ACC112 (cell line): ENCODE measurements at regions not wholly inside any gene's neighbourhood (a gene's known extent, or its start where the extent isn't known, plus 50 kb on each side); places are given as distances from the start of the nearest gene placed in this dataset.

Experiments used
- H2AFZ ChIP-seq: fragments of 200-600 bp; sonication (generic); one replicate; pipeline ENCODE4 v1.6.0; 2017; ENCODE audit warnings: antibody characterized with exemption, low read length; ENCODE audit not compliant: unreplicated experiment
- H3K27ac ChIP-seq: fragments of 200-600 bp; sonication (generic); 2 replicates; pipeline ENCODE4 v1.5.1; 2014; ENCODE audit warnings: low read depth, mild to moderate bottlenecking, antibody characterized with exemption, low read length, moderate library complexity
- H3K27me3 ChIP-seq: fragments of 200-600 bp; sonication (generic); 2 replicates; pipeline ENCODE4 v1.6.1; 2014; ENCODE audit warnings: mild to moderate bottlenecking, antibody characterized with exemption, low read length, moderate library complexity, mixed read lengths; ENCODE audit not compliant: insufficient read depth
- H3K36me3 ChIP-seq: fragments of 200-600 bp; sonication (generic); 2 replicates; pipeline ENCODE4 v1.6.1; 2016; ENCODE audit warnings: mild to moderate bottlenecking, antibody characterized with exemption, low read length, moderate library complexity, mixed read lengths; ENCODE audit not compliant: insufficient read depth
- H3K4me1 ChIP-seq: fragments of 200-600 bp; sonication (generic); one replicate; pipeline ENCODE4 v1.6.1; 2016; ENCODE audit warnings: low read length, mixed read lengths; ENCODE audit not compliant: insufficient read depth, unreplicated experiment, control insufficient read depth
- H3K4me3 ChIP-seq: fragments of 200-600 bp; sonication (generic); 2 replicates; pipeline ENCODE4 v1.5.1; 2014; ENCODE audit warnings: mild to moderate bottlenecking, low read depth, low read length
- H3K79me2 ChIP-seq: fragments of 200-600 bp; sonication (generic); one replicate; pipeline ENCODE4 v1.6.0; 2016; ENCODE audit warnings: low read length; ENCODE audit not compliant: control insufficient read depth, unreplicated experiment, insufficient read depth

DNA sequence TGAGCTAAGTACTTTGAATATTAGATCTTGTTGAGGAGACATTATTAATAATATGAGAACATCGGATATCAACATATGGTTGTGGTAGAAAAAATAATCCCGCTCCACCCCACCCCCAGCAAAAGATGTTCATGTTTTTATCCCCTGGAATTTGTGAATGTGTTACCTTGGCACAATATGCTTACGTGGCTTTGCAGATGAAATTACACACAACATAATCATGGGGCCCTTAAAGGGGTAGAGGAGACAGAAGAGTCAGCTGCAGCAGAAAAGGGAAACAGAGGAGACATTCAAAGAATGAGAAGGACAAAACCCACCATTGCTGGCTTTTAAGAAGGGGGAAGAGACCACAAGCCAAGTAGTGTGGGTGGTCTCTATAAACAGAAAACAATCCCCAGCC lies 104.1 kb downstream of the SEC16B start:
- Histone ChIP-seq H3K27me3 (no peaks in the 10 kb centered on the region), H3K36me3 (no peaks in the 10 kb centered on the region), H3K4me1 (no peaks in the 10 kb centered on the region), H2AFZ (no peak overlapping the region), H3K4me3 (no peak overlapping the region), H3K27ac (no peak overlapping the region), H3K79me2 (no peaks in the 10 kb centered on the region)

DNA sequence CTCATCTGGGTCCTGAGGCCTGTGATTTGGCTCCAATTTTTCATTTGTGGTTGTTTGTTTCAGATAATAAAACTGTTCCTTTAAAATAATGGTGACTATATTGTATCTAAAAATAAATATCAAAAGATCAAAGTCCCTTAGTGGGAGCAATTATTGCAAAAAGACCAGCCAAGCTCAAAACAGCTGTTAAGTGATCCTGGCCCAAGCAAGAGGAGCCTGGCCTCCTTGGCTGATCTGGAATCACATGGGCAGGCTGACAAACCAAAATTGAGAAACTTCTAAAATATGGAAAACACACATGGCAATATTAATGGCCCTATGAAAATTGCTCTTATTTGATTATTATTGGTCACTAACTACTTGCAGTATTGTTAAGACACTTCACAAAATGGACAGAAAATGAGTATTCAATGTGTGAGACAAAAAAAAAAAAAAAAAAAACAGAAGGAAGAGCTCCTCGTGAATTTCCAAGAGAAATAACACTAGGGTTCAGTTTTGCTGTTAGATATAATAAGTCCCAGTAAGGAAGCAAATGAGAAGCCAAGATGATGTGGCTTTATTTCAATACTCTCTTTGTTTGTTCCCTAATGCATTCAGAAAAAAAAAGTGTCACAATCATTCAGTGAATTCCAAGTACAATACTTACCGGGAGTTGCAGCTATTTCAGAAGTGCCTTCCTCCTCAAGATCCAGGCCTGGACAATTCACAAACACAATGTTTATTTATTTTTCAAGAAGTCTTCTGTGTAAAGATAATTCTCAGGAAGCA lies 105.1 kb downstream of the SEC16B start:
- no peak overlapping the region for H2AFZ ChIP-seq
- no peaks in the 10 kb centered on the region for H3K4me1 ChIP-seq
- no peaks in the 10 kb centered on the region for H3K36me3 ChIP-seq
- H3K27ac ChIP-seq, result no peak overlapping the region
- H3K4me3 ChIP-seq, result no peak overlapping the region
- no peaks in the 10 kb centered on the region for H3K79me2 ChIP-seq
- peaks cover 2% of the 10 kb centered on the region; the same call in 1 of the 2 replicates for H3K27me3 ChIP-seq

DNA sequence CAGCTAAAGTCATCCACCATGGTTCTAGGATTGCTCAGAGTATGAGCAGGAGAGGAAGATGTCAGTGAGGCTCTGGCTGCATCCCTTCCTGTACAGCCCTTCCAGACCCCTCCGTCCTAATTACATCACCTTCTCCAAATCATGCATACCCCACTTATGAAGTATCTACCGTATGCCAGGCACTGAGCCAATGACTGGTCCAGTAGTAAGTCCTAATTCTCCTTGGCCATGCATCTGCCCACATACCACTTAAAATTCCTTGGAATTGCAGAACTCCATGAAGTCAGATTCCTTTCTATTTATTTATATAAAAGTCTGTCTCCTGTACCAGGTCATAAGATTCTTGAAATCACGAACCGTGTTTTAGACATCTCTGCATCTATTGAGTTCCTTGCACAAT lies 106.1 kb downstream of the SEC16B start:
- H2AFZ ChIP-seq, result no peak overlapping the region
- H3K4me1 ChIP-seq, result no peaks in the 10 kb centered on the region
- H3K4me3 ChIP-seq, result no peak overlapping the region
- H3K27me3 ChIP-seq, result peaks cover 6% of the 10 kb centered on the region; the same call in 1 of the 2 replicates
- H3K27ac ChIP-seq, result no peak overlapping the region
- no peaks in the 10 kb centered on the region for H3K79me2 ChIP-seq
- H3K36me3 ChIP-seq, result no peaks in the 10 kb centered on the region

DNA sequence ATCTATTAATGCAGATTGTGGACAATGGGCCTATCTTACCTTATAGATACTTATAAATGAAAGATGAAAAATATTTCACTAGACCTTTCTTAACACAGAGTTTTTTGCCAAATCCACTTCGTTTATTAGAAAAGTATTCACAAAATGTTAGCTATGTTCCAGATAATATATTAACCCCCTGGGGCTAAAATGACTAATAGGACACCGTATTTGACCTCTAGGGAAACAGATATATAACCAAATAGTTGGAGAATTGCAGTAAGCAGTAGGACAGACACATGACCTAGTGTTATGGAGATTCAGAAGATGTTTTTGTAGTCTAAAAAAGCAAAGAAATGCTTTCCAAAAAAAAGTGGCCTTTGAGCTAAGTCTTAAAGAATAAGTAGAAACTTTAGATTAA lies 106.9 kb downstream of the SEC16B start:
- Histone ChIP-seq H3K4me1 (no peaks in the 10 kb centered on the region), H3K79me2 (no peaks in the 10 kb centered on the region), H3K27ac (no peak overlapping the region), H3K36me3 (no peaks in the 10 kb centered on the region), H3K27me3 (peaks cover 10% of the 10 kb centered on the region; the same call in 1 of the 2 replicates), H3K4me3 (no peak overlapping the region), H2AFZ (no peak overlapping the region)

DNA sequence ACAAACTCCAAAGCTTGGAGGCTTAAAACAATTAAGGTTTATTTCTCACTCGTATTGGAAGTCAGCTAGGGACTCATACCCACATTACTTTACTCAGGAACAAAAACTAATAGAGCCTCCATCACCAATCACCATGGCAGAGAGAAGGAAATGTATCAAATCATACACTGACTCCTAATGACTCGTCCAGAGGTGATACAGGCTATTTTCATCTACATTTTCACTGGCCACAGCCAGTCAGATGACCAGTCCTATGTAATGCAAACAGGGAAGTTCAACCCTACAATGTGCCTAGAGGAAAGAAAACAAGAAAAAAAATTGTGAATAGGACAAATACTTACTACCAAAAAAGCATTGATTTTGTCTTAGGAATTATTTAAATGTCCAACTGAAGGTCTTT lies 110.3 kb downstream of the SEC16B start:
- H3K4me3 ChIP-seq, result no peak overlapping the region

DNA sequence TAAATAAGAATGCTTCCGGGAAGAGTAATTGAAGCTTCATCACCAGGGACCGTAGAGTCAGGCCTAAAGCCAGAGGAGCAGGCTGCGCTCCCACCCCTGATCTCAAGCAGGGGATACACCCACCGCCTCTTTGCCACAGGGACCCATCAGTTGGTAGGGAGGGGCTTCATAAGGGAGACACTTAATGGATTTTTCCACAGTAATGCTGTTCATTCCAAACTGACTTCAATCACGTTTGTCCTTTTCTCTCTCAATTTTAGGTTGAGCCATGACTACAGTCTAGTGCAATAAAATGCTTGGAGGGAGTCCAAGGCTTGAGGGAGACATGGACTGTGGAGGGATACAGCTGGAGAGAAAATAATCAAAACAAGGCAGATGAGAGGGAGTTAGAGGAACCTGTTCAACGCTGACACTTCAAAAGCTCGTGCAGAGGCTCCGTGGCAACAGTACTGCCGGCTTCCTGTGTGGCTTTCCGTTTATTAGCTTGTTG lies 111.5 kb downstream of the SEC16B start:
- no peak overlapping the region for H3K4me3 ChIP-seq
- H3K4me1 ChIP-seq, result no peaks in the 10 kb centered on the region
- peaks cover 10% of the 10 kb centered on the region; the same call in 1 of the 2 replicates for H3K27me3 ChIP-seq
- no peaks in the 10 kb centered on the region for H3K79me2 ChIP-seq
- H3K36me3 ChIP-seq, result no peaks in the 10 kb centered on the region
- no peak overlapping the region for H3K27ac ChIP-seq
- H2AFZ ChIP-seq, result no peak overlapping the region

More for the DNA sequence above, 110.3 kb downstream of the SEC16B start:
- Histone ChIP-seq H3K4me1 (no peaks in the 10 kb centered on the region), H2AFZ (no peak overlapping the region), H3K27ac (no peak overlapping the region), H3K27me3 (peaks cover 10% of the 10 kb centered on the region; the same call in 1 of the 2 replicates), H3K36me3 (no peaks in the 10 kb centered on the region), H3K79me2 (no peaks in the 10 kb centered on the region)

DNA sequence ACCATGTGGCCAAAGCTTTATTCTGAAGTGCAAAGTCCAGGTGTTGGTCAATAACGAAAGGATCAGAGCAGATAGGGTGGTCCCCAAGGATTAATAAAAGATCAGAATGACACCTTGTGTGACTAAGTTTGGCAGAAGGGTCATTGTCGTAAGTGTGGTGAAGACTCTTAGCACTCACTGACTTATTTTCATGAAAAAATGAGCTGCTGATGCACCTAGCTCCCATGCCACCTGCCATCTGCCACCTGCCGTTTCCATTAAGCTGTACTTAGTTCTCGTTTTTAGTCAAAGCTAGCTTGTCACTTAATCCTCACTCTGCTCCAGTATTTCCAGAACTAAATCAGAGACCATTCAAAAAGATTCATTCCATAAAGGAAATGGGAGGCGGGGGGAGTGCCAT lies 112.6 kb downstream of the SEC16B start:
- no peak overlapping the region for H3K4me3 ChIP-seq
- no peak overlapping the region for H3K27ac ChIP-seq
- H3K4me1 ChIP-seq, result no peaks in the 10 kb centered on the region
- H3K79me2 ChIP-seq, result no peaks in the 10 kb centered on the region
- H3K27me3 ChIP-seq, result peaks cover 17% of the 10 kb centered on the region; the same call in 1 of the 2 replicates
- no peaks in the 10 kb centered on the region for H3K36me3 ChIP-seq
- no peak overlapping the region for H2AFZ ChIP-seq

DNA sequence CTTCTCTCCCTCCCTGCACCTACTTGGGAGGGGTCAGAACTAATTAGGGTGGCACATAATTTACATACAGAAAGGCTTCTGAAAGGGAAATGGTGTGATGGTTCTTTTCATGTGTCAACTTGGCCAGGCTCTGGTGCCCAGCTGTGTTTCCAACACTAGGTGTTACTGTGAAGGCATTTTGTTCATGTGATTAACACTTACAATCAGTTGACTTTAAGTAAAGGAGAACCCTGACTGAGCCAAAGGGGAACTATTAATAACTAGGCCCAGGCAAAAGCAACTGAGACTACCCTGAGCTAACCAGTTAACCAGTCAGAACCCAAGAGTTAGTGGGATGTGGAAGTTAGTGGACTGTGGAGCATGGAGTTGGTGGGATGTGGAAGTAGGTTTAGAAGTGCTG lies 114.9 kb downstream of the SEC16B start:
- no peaks in the 10 kb centered on the region for H3K79me2 ChIP-seq
- no peak overlapping the region for H2AFZ ChIP-seq
- H3K27me3 ChIP-seq, result peaks cover 40% of the 10 kb centered on the region
- H3K27ac ChIP-seq, result no peak overlapping the region
- no peak overlapping the region for H3K4me3 ChIP-seq
- H3K36me3 ChIP-seq, result no peaks in the 10 kb centered on the region
- no peaks in the 10 kb centered on the region for H3K4me1 ChIP-seq

DNA sequence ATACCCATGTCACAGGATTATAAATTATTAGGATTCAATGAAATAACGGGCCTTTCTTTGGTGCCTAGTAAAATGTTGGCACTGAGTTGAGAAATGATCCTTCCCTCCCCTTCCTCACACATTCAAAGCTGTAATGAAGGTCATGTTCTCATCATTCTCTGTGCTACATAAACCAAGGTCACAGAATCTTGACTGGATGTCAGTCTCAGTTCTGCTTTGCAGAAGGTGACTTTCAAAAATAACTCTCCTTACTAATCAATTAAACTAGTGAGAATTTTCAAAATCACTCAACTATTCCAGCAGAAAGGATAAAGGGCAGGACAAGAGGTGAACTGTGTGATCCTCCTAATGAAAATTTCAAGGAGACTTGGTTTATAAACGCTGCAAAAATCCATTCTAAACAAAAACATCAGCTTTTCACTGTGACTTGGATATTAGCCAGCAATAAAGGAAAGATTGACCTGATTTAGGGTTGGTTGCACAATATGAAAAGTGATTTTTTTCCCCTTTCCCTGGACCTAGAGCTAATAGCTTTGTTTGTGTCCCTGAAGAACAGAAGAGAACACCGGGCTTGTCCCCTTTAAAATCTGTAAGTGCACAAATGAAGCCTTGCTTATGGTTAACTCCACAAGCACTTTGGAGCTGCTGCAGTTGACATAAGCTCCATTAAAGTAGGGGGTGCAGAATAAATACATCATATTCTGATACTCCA lies 120.1 kb downstream of the SEC16B start:
- H3K4me3 ChIP-seq, result no peak overlapping the region
- H3K36me3 ChIP-seq, result no peaks in the 10 kb centered on the region
- H2AFZ ChIP-seq, result no peak overlapping the region
- no peak overlapping the region for H3K27ac ChIP-seq
- H3K79me2 ChIP-seq, result no peaks in the 10 kb centered on the region
- peaks cover 34% of the 10 kb centered on the region for H3K27me3 ChIP-seq
- H3K4me1 ChIP-seq, result no peaks in the 10 kb centered on the region

DNA sequence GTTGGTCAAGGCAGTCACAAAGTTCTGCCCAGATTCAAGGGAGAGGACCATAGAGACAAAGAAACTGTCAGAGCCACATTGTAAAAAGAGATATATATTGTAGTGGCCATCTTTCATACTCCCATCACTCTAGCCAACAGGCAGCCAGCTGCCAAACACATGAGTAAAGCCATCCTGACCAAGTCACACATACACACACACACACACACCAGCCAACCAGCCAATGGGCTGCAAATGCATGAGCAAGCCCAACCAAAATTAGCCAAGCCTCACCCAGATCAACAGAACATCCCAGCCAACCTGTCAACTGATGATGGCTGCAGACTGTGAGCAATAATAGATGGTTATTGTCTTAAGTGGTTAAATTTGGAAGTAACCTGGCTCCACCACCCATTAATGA lies 120.7 kb downstream of the SEC16B start:
- peaks cover 34% of the 10 kb centered on the region for H3K27me3 ChIP-seq
- H2AFZ ChIP-seq, result no peak overlapping the region
- H3K4me1 ChIP-seq, result no peaks in the 10 kb centered on the region
- no peaks in the 10 kb centered on the region for H3K36me3 ChIP-seq
- H3K4me3 ChIP-seq, result no peak overlapping the region
- no peaks in the 10 kb centered on the region for H3K79me2 ChIP-seq
- H3K27ac ChIP-seq, result no peak overlapping the region

DNA sequence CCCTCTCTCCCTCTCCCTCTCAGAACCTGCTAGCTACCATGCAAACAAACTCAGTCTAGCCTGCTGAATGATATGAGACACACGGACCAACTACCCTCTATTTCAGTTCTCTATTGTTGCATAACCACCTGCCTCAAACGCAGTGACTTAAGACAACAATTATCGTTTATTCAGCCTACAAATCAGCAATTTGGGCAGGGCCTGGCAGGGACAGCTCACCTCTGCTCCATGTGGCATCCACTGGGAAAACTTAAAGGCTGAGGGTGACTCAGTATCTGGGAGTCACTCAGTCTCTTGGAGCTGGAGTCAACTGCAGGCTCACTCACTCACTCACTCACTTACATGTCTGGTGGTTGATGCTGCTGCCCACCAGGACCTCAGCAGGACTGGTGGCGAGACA lies 121.3 kb downstream of the SEC16B start:
- Histone ChIP-seq H2AFZ (no peak overlapping the region), H3K4me3 (no peak overlapping the region), H3K27ac (no peak overlapping the region), H3K27me3 (peaks cover 34% of the 10 kb centered on the region), H3K36me3 (no peaks in the 10 kb centered on the region), H3K4me1 (no peaks in the 10 kb centered on the region), H3K79me2 (no peaks in the 10 kb centered on the region)
